ENCODE measurements at regions not wholly inside any gene's neighbourhood (a gene's known extent, or its start where the extent isn't known, plus 50 kb on each side); places are given as distances from the start of the nearest gene placed in this dataset.
"Not testable (repeated sequence)": the region's sequence is repeated elsewhere in the genome, so short reads cannot be mapped to it uniquely, and the experiment has no call there.

DNA sequence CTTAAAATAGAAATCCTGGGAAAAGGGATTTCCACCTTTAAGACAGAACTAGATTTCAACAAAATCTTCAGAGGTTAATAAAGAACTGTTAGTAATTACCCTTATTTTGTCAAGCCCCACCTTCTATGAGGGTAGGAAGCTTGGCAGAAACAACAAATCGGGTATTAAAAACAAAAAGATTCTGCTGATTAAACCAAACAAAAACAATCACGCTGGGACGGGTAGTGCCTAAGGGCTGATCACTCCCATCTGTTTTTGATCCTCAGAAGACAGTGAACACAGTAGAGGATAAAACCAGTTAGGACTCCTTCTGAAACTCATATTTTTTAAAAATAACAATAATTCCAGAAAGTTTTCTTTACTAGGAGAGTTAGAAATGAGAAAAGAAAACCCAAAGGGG, 441.3 kb upstream of the API5 start:
- Histone ChIP-seq H3K27me3 (no peaks in the 10 kb centered on the region), H3K9me3 (no peaks in the 10 kb centered on the region), H3K27ac (no peak overlapping the region), H3K4me3 (no peak overlapping the region), H3K4me1 (no peaks in the 10 kb centered on the region), H3K36me3 (no peaks in the 10 kb centered on the region)
- TF ChIP-seq, protein P1, sequence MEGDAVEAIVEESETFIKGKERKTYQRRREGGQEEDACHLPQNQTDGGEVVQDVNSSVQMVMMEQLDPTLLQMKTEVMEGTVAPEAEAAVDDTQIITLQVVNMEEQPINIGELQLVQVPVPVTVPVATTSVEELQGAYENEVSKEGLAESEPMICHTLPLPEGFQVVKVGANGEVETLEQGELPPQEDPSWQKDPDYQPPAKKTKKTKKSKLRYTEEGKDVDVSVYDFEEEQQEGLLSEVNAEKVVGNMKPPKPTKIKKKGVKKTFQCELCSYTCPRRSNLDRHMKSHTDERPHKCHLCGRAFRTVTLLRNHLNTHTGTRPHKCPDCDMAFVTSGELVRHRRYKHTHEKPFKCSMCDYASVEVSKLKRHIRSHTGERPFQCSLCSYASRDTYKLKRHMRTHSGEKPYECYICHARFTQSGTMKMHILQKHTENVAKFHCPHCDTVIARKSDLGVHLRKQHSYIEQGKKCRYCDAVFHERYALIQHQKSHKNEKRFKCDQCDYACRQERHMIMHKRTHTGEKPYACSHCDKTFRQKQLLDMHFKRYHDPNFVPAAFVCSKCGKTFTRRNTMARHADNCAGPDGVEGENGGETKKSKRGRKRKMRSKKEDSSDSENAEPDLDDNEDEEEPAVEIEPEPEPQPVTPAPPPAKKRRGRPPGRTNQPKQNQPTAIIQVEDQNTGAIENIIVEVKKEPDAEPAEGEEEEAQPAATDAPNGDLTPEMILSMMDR (IDR thresholded peaks at IDR 0.05): no peak
- no peak for TF ChIP-seq POLR2A (IDR thresholded peaks at IDR 0.05)
- DNase-seq: no peak

DNA sequence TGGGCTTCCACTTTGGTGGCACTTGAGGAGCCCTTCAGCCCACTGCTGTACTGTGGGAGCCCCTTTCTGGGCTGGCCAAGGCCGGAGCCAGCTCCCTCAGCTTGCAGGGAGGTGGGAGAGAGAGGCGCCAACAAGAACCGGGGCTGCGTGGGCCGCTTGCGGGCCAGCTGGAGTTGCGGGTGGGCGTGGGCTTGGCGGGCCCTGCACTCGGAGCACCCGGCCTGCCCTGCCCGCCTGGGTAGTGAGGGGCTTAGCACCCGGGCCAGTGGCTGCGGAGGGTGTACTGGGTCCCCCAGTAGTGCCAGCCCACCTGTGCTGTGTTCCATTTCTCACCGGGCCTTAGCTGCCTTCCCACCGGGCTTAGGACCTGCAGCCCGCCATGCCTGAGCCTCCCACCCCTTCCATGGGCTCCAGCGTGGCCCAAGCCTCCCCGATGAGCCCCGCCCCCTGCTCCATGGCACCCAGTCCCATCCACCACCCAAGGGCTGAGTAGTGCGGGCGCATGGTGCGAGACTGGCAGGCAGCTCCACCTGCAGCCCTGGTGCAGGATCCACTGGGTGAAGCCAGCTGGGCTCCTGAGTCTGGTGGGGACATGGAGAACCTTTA, 437.9 kb upstream of the API5 start:
- H3K27me3 ChIP-seq, H3K9me3 ChIP-seq, H3K4me3 ChIP-seq, H3K27ac ChIP-seq, H3K4me1 ChIP-seq, DNase-seq, H3K36me3 ChIP-seq: not testable (repeated sequence)

DNA sequence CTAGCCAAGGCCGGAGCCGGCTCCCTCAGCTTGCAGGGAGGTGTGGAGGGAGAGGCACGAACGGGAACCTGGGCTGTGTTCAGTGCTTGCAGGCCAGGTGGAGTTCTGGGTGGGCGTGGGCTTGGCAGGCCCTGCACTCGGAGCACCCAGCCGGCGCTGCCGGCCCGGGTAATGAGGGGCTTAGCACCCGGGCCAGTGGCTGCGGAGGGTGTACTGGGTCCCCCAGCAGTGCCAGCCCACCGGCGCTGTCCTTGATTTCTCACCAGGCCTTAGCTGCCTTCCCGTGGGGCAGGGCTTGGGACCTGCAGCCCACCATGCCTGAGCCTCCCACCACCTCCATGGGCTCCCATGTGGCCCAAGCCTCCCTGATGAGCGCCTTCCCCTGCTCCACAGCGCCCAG, 430.5 kb upstream of the API5 start:
- H3K9me3 ChIP-seq, H3K27ac ChIP-seq, H3K27me3 ChIP-seq, H3K4me1 ChIP-seq, H3K4me3 ChIP-seq, DNase-seq, H3K36me3 ChIP-seq: not testable (repeated sequence)

- Histone ChIP-seq H3K4me1 (no peaks in the 10 kb centered on the region), H3K27ac (no peak overlapping the region), H3K4me3 (no peak overlapping the region), H3K27me3 (no peaks in the 10 kb centered on the region), H3K36me3 (no peaks in the 10 kb centered on the region), H3K9me3 (no peaks in the 10 kb centered on the region)
- DNase-seq: no peak
- TF ChIP-seq, protein P1 (IDR thresholded peaks at IDR 0.05): no peak
- TF ChIP-seq POLR2A (IDR thresholded peaks at IDR 0.05): no peak
These were observed 421.0 kb upstream of the API5 start for GRCh38 chr11:42890773-42891172.

DNA sequence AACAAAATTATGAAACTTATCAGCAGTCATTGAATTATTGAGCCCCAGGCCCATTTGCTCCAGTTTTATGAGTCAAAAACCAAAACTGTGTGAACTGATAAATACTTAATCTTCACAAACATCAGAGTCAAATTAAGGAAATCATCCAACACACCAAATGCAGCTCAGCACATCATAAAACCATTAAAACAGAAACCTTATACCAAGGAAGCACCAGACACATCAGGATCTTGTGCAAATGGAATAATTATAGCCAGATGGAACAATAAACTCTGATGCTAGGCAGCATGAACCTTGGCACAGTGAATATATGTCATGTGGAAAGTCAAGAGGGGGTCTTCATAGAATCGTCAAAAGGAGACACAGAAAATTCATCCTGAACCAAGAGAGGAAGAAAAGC, 410.7 kb upstream of the API5 start:
- TF ChIP-seq POLR2A (IDR thresholded peaks at IDR 0.05): no peak
- TF ChIP-seq, protein P1 (IDR thresholded peaks at IDR 0.05): no peak
- Histone ChIP-seq H3K36me3 (no peaks in the 10 kb centered on the region), H3K4me3 (no peak overlapping the region), H3K27me3 (no peaks in the 10 kb centered on the region), H3K9me3 (no peaks in the 10 kb centered on the region), H3K27ac (no peak overlapping the region), H3K4me1 (no peaks in the 10 kb centered on the region)
- DNase-seq: no peak

DNA sequence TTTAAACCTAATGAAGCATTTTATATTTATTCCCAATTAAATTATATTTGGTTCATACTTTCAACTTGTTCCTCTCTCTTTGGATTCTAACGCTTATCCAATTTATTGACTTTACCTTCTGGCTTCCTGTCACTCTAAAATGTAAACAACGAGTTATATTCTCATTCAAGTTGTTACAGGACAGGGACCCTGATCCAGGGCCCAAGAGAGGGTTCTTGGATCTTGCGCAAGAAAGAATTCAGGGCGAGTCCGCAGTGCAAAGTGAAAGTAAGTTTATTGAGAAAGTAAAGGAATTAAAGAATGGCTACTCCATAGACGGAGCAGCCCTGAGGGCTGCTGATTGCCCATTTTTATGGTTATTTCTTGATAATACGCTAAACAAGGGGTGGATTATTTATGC, 405.6 kb upstream of the API5 start:
- H3K36me3 ChIP-seq: no peaks in the 10 kb centered on the region
- H3K4me1 ChIP-seq: no peaks in the 10 kb centered on the region
- H3K27me3 ChIP-seq: no peaks in the 10 kb centered on the region
- no peaks in the 10 kb centered on the region for H3K9me3 ChIP-seq
- no peak overlapping the region for H3K4me3 ChIP-seq
- DNase-seq: no peak
- no peak overlapping the region for H3K27ac ChIP-seq
- TF ChIP-seq, protein P1 (IDR thresholded peaks at IDR 0.05): no peak

- no peak for DNase-seq
- no peaks in the 10 kb centered on the region for H3K27me3 ChIP-seq
- H3K4me3 ChIP-seq: no peak overlapping the region
- H3K36me3 ChIP-seq: no peaks in the 10 kb centered on the region
- TF ChIP-seq, protein P1 (IDR thresholded peaks at IDR 0.05): no peak
- TF ChIP-seq POLR2A (IDR thresholded peaks at IDR 0.05): no peak
- no peak overlapping the region for H3K27ac ChIP-seq
- H3K9me3 ChIP-seq: peaks cover 0 to 3% (median 0%) of the 10 kb centered on the region in 4 donors
- no peaks in the 10 kb centered on the region for H3K4me1 ChIP-seq
These were observed 398.1 kb upstream of the API5 start for GRCh38 chr11:42913731-42914130.

All from Peyer's patch (tissue), 4 donors.